DOHH2 (cell line): ENCODE measurements at regions not wholly inside any gene's neighbourhood (a gene's known extent, or its start where the extent isn't known, plus 50 kb on each side); places are given as distances from the start of the nearest gene placed in this dataset.

Experiments used
- H3F3A ChIP-seq: fragments of 200-600 bp; sonication (generic), shearing (Covaris generic); 2 replicates; pipeline ENCODE4 v1.6.0; 2016; ENCODE audit warnings: antibody characterized with exemption, mild to moderate bottlenecking; ENCODE audit not compliant: control insufficient read depth, insufficient read depth
- H3K27ac ChIP-seq: fragments of 200-600 bp; sonication (generic); 2 replicates; pipeline ENCODE4 v1.5.1; 2014; ENCODE audit warnings: low read depth, mild to moderate bottlenecking, low read length, moderate library complexity
- H3K27me3 ChIP-seq: fragments of 200-600 bp; sonication (generic); 2 replicates; pipeline ENCODE4 v1.6.1; 2014; ENCODE audit warnings: mild to moderate bottlenecking, low read length, mixed read lengths; ENCODE audit not compliant: control insufficient read depth
- H3K36me3 ChIP-seq: fragments of 200-600 bp; sonication (generic); 2 replicates; pipeline ENCODE4 v1.6.1; 2014; ENCODE audit warnings: mild to moderate bottlenecking, low read length, moderate library complexity, mixed read lengths; ENCODE audit not compliant: control insufficient read depth
- H3K4me1 ChIP-seq: fragments of 200-600 bp; sonication (generic); 2 replicates; pipeline ENCODE4 v1.6.1; 2014; ENCODE audit warnings: mild to moderate bottlenecking, low read length, mixed read lengths; ENCODE audit not compliant: control insufficient read depth
- H3K4me2 ChIP-seq: fragments of 200-600 bp; sonication (generic); 2 replicates; pipeline ENCODE4 v1.6.0; 2014; ENCODE audit warnings: mild to moderate bottlenecking, low read length, moderate library complexity
- H3K4me3 ChIP-seq: fragments of 200-600 bp; sonication (generic); 2 replicates; pipeline ENCODE4 v1.5.1; 2014; ENCODE audit warnings: mild to moderate bottlenecking, low read length, mixed read lengths
- H3K79me2 ChIP-seq: fragments of 200-600 bp; sonication (generic); 2 replicates; pipeline ENCODE4 v1.6.1; 2014; ENCODE audit warnings: mild to moderate bottlenecking, low read length, mixed read lengths; ENCODE audit not compliant: control insufficient read depth
- H3K9me2 ChIP-seq: fragments of 200-600 bp; sonication (generic); replicated peaks from 2 replicates; pipeline ENCODE4 v1.6.1; 2014; ENCODE audit warnings: mild to moderate bottlenecking, low read length, mixed read lengths; ENCODE audit not compliant: control insufficient read depth
- H3K9me3 ChIP-seq: fragments of 200-600 bp; sonication (generic); 2 replicates; pipeline ENCODE4 v1.6.1; 2014; ENCODE audit warnings: antibody characterized with exemption, low read length, mixed read lengths; ENCODE audit not compliant: control insufficient read depth, insufficient read depth
- H4K20me1 ChIP-seq: fragments of 200-600 bp; sonication (generic); 2 replicates; pipeline ENCODE4 v1.6.0; 2014; ENCODE audit warnings: low read depth, mild to moderate bottlenecking, antibody characterized with exemption, low read length, moderate library complexity; ENCODE audit not compliant: control insufficient read depth, insufficient read depth
- CTCF ChIP-seq: fragments of 200-600 bp; sonication (generic); IDR thresholded peaks from one replicate; pipeline ENCODE4 v1.5.1; 2014; ENCODE audit warnings: antibody characterized with exemption, mild to moderate bottlenecking, low read depth, low read length; ENCODE audit not compliant: poor library complexity, severe bottlenecking
- EZH2phosphoT487 ChIP-seq: fragments of 200-600 bp; sonication (generic); IDR thresholded peaks from 2 replicates; pipeline ENCODE4 v1.6.1; 2017; ENCODE audit warnings: borderline replicate concordance, mild to moderate bottlenecking, antibody characterized with exemption, low read length, moderate library complexity, mixed read lengths

DNA sequence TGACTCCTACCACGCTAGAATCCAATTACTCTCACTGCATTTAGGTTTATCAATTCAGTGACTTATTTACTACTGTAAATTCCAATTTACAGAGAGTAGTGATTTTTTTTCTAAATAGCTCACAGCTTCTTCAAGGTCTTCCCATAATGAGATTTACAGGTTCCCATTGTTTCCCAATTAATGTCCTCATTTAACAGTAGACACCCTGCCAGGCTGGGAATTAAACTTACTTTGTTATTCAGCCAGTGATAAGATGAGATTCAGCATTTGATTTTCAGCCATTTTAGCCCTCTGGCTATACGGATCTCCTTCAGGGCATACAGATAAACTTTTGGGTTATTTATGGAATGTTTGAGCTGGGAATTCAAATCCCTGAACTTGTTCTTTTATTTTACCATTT is 582.9 kb upstream of the EYS start:
- Histone ChIP-seq H3K4me1 (no peaks in the 10 kb centered on the region), H4K20me1 (no peaks in the 10 kb centered on the region), H3K9me3 (no peaks in the 10 kb centered on the region), H3K27ac (no peak overlapping the region), H3K9me2 (no peaks in the 10 kb centered on the region; the same call in 1 of the 2 replicates), H3K4me2 (no peak overlapping the region), H3K4me3 (no peak overlapping the region), H3F3A (no peaks in the 10 kb centered on the region), H3K36me3 (no peaks in the 10 kb centered on the region), H3K79me2 (no peaks in the 10 kb centered on the region), H3K27me3 (no peaks in the 10 kb centered on the region)
- TF ChIP-seq CTCF (no peak), EZH2phosphoT487 (no peak)

DNA sequence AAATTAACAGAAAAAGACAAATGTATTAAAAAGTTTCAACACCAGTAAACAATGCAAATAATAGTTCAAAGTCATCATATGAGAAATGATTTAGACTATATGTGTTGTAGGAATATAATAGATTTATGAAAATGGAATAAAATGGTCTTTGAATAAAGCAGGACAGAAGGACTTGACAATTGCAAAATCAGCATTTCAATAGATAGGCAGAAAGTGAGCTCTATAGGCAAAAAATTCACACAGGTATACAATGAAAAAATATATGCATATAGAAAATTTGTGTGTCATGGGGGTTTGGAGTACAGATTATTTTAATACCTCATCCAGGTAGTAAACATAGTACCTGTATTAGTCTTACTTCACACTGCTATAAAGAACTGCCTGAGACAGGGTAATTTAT is 571.1 kb upstream of the EYS start:
- no peak overlapping the region for H3K27ac ChIP-seq
- H3K27me3 ChIP-seq = no peaks in the 10 kb centered on the region
- H3K4me3 ChIP-seq = no peak overlapping the region
- H3K4me1 ChIP-seq = no peaks in the 10 kb centered on the region
- H3K9me2 ChIP-seq = no peaks in the 10 kb centered on the region
- TF ChIP-seq EZH2phosphoT487 (no peak), CTCF (no peak)
- no peaks in the 10 kb centered on the region for H3K79me2 ChIP-seq
- no peaks in the 10 kb centered on the region for H3F3A ChIP-seq
- no peaks in the 10 kb centered on the region for H4K20me1 ChIP-seq
- H3K4me2 ChIP-seq = no peak overlapping the region
- H3K9me3 ChIP-seq = no peaks in the 10 kb centered on the region
- H3K36me3 ChIP-seq = no peaks in the 10 kb centered on the region

GRCh38 chr6:66277400-66277799 is 570.4 kb upstream of the EYS start:
- Histone ChIP-seq H3K9me3 (no peaks in the 10 kb centered on the region), H3K27ac (no peak overlapping the region), H3K36me3 (no peaks in the 10 kb centered on the region), H4K20me1 (no peaks in the 10 kb centered on the region), H3F3A (no peaks in the 10 kb centered on the region), H3K4me2 (no peak overlapping the region), H3K79me2 (no peaks in the 10 kb centered on the region), H3K27me3 (no peaks in the 10 kb centered on the region), H3K4me3 (no peak overlapping the region), H3K9me2 (no peaks in the 10 kb centered on the region), H3K4me1 (no peaks in the 10 kb centered on the region)
- no peak for TF ChIP-seq EZH2phosphoT487
- TF ChIP-seq CTCF = no peak

DNA sequence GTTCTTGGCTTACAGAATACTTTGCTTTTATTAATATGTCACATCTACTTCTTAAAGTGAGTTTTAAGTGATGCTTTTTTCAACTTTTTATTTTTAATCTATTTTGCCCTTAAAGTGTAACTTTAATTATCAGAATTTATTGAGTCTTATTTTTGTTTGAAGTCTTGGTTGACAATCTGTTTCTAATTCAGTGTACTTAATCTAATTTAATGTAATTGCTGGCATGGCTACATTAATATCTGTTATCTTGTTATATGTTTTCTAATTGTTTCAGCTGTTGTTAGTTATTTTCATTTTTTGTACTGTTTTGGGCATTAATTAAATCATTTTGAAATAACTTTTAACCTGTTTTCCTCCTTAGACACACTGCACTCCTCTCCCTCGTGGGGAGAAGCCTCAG is 558.7 kb upstream of the EYS start:
- Histone ChIP-seq H3K4me2 (no peak overlapping the region), H3K79me2 (no peaks in the 10 kb centered on the region), H3K9me3 (no peaks in the 10 kb centered on the region; the same call in 1 of the 2 replicates), H3K9me2 (no peaks in the 10 kb centered on the region), H3K27me3 (no peaks in the 10 kb centered on the region), H3K4me3 (no peak overlapping the region), H4K20me1 (no peaks in the 10 kb centered on the region), H3F3A (no peaks in the 10 kb centered on the region), H3K27ac (no peak overlapping the region), H3K36me3 (no peaks in the 10 kb centered on the region), H3K4me1 (no peaks in the 10 kb centered on the region)
- TF ChIP-seq CTCF (no peak), EZH2phosphoT487 (no peak)
